ENCODE measurements at regions not wholly inside any gene's neighbourhood (a gene's known extent, or its start where the extent isn't known, plus 50 kb on each side); places are given as distances from the start of the nearest gene placed in this dataset.
"Not testable (repeated sequence)": the region's sequence is repeated elsewhere in the genome, so short reads cannot be mapped to it uniquely, and the experiment has no call there.

- TF ChIP-seq CTCF (IDR thresholded peaks at IDR 0.05; ENCODE audit: unreplicated experiment) = no peak
- no TSS peak for BruUV-seq (replicated peaks)
- Mint-ChIP-seq H3K4me1 (ENCODE audit: insufficient read depth, unreplicated experiment) (peaks cover 4% of the 10 kb centered on the region), H3K4me3 (ENCODE audit: unreplicated experiment) (no peak overlapping the region), H3K27ac (ENCODE audit: low read depth, unreplicated experiment) (no peak overlapping the region), H3K9me3 (ENCODE audit: unreplicated experiment) (no peaks in the 10 kb centered on the region), H3K27me3 (ENCODE audit: insufficient read depth, unreplicated experiment) (no peaks in the 10 kb centered on the region), H3K36me3 (ENCODE audit: insufficient read depth, unreplicated experiment) (peaks cover 1% of the 10 kb centered on the region)
- ChIA-PET CTCF (no interaction called here), POLR2A (no interaction called here)
- intact Hi-C loops (cut with micrococcal nuclease) = no loop called here
- DNase-seq (ENCODE audit: unreplicated experiment) = no peak
Observed at GRCh38 chr12:108424816-108425215, 85.7 kb upstream of the CMKLR1 start.

- H3K36me3 Mint-ChIP-seq (ENCODE audit: insufficient read depth, unreplicated experiment) = peaks cover 5% of the 10 kb centered on the region
- no TSS peak for BruUV-seq (replicated peaks)
- DNase-seq (ENCODE audit: unreplicated experiment) = peak; percentile 7
- peaks cover 7% of the 10 kb centered on the region for H3K4me1 Mint-ChIP-seq (ENCODE audit: insufficient read depth, unreplicated experiment)
- ChIA-PET POLR2A (no interaction called here), CTCF (no interaction called here)
- H3K4me3 Mint-ChIP-seq (ENCODE audit: unreplicated experiment) = no peak overlapping the region
- no peaks in the 10 kb centered on the region for H3K27me3 Mint-ChIP-seq (ENCODE audit: insufficient read depth, unreplicated experiment)
- no peak overlapping the region for H3K27ac Mint-ChIP-seq (ENCODE audit: low read depth, unreplicated experiment)
- no peak for TF ChIP-seq CTCF (IDR thresholded peaks at IDR 0.05; ENCODE audit: unreplicated experiment)
- intact Hi-C loops (cut with micrococcal nuclease) = no loop called here
- no peaks in the 10 kb centered on the region for H3K9me3 Mint-ChIP-seq (ENCODE audit: unreplicated experiment)
Observed at GRCh38 chr12:108424026-108424425, 84.9 kb upstream of the CMKLR1 start.

GRCh38 chr12:108423486-108423885 is 84.4 kb upstream of the CMKLR1 start:
- Mint-ChIP-seq H3K27ac (ENCODE audit: low read depth, unreplicated experiment) (no peak overlapping the region), H3K27me3 (ENCODE audit: insufficient read depth, unreplicated experiment) (no peaks in the 10 kb centered on the region), H3K4me3 (ENCODE audit: unreplicated experiment) (no peak overlapping the region), H3K9me3 (ENCODE audit: unreplicated experiment) (no peaks in the 10 kb centered on the region), H3K4me1 (ENCODE audit: insufficient read depth, unreplicated experiment) (peaks cover 7% of the 10 kb centered on the region), H3K36me3 (ENCODE audit: insufficient read depth, unreplicated experiment) (peaks cover 5% of the 10 kb centered on the region)
- CTCF ChIA-PET = no interaction called here
- intact Hi-C loops (cut with micrococcal nuclease) = no loop called here
- no TSS peak for BruUV-seq (replicated peaks)
- no peak for DNase-seq (ENCODE audit: unreplicated experiment)
- POLR2A ChIA-PET = no interaction called here
- TF ChIP-seq CTCF (IDR thresholded peaks at IDR 0.05; ENCODE audit: unreplicated experiment) = no peak

- H3K4me3 Mint-ChIP-seq (ENCODE audit: unreplicated experiment); H3K27ac Mint-ChIP-seq (ENCODE audit: low read depth, unreplicated experiment); H3K4me1 Mint-ChIP-seq (ENCODE audit: insufficient read depth, unreplicated experiment); BruUV-seq (replicated peaks); H3K9me3 Mint-ChIP-seq (ENCODE audit: unreplicated experiment); POLR2A ChIA-PET; DNase-seq (ENCODE audit: unreplicated experiment); H3K36me3 Mint-ChIP-seq (ENCODE audit: insufficient read depth, unreplicated experiment); H3K27me3 Mint-ChIP-seq (ENCODE audit: insufficient read depth, unreplicated experiment); intact Hi-C loops (cut with micrococcal nuclease): not testable (repeated sequence)
- CTCF ChIA-PET = interaction anchor here (0.5 kb wide), 2 partner anchors 445 to 979 kb away, joined by 3 read pairs; no protein-coding TSS in a partner anchor
Observed at GRCh38 chr12:108421082-108421481, 82.0 kb upstream of the CMKLR1 start.

GRCh38 chr12:108420421-108420820 is 81.3 kb upstream of the CMKLR1 start:
- DNase-seq (ENCODE audit: unreplicated experiment); H3K4me1 Mint-ChIP-seq (ENCODE audit: insufficient read depth, unreplicated experiment); H3K9me3 Mint-ChIP-seq (ENCODE audit: unreplicated experiment); H3K4me3 Mint-ChIP-seq (ENCODE audit: unreplicated experiment); H3K36me3 Mint-ChIP-seq (ENCODE audit: insufficient read depth, unreplicated experiment); BruUV-seq (replicated peaks); H3K27ac Mint-ChIP-seq (ENCODE audit: low read depth, unreplicated experiment); intact Hi-C loops (cut with micrococcal nuclease); H3K27me3 Mint-ChIP-seq (ENCODE audit: insufficient read depth, unreplicated experiment); POLR2A ChIA-PET; CTCF ChIA-PET: not testable (repeated sequence)
